ENCODE measurements at regions not wholly inside any gene's neighbourhood (a gene's known extent, or its start where the extent isn't known, plus 50 kb on each side); places are given as distances from the start of the nearest gene placed in this dataset.
"Not testable (repeated sequence)": the region's sequence is repeated elsewhere in the genome, so short reads cannot be mapped to it uniquely, and the experiment has no call there.

- DNase-seq (ENCODE audit: low read depth), result no peak
Measured at GRCh38 chr7:16369855-16370254, 51.5 kb downstream of the CRPPA start.

GRCh38 chr7:16369309-16369708, 52.0 kb downstream of the CRPPA start:
- not testable (repeated sequence) for DNase-seq (ENCODE audit: low read depth)

DNA sequence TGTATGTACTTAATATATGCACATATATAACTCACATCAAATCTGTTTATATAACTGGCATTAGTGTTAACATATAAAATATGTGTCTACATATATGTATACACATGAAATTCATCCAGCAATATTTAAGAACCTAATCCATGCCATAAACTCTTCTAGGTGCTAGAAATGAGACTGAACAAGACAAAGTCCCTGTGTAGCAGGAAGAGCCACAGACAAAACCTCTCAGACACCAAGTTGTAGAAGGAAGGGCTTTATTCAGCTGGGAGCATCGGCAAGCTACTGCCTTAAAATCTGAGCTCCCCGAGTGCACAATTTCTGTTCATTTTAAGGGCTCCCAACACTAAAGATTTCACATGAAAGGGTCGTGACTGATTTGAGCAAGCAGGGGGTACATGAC, 52.5 kb downstream of the CRPPA start:
- no peak for DNase-seq (ENCODE audit: low read depth)

- no peak for DNase-seq (ENCODE audit: low read depth)
Measured at GRCh38 chr7:16367115-16367514, 54.2 kb downstream of the CRPPA start.

GRCh38 chr7:16365952-16366351, 55.4 kb downstream of the CRPPA start:
- no peak for DNase-seq (ENCODE audit: low read depth)

GRCh38 chr7:16365177-16365576, 56.2 kb downstream of the CRPPA start:
- DNase-seq (ENCODE audit: low read depth), result no peak

GRCh38 chr7:16359216-16359615, 62.1 kb downstream of the CRPPA start:
- no peak for DNase-seq (ENCODE audit: low read depth)

- DNase-seq (ENCODE audit: low read depth), result no peak
Measured at GRCh38 chr7:16357921-16358320, 63.4 kb downstream of the CRPPA start.

- DNase-seq (ENCODE audit: low read depth), result no peak
Measured at GRCh38 chr7:16357474-16357873, 63.9 kb downstream of the CRPPA start.

- DNase-seq (ENCODE audit: low read depth), result no peak
Measured at GRCh38 chr7:16356301-16356958, 64.9 kb downstream of the CRPPA start.

DNA sequence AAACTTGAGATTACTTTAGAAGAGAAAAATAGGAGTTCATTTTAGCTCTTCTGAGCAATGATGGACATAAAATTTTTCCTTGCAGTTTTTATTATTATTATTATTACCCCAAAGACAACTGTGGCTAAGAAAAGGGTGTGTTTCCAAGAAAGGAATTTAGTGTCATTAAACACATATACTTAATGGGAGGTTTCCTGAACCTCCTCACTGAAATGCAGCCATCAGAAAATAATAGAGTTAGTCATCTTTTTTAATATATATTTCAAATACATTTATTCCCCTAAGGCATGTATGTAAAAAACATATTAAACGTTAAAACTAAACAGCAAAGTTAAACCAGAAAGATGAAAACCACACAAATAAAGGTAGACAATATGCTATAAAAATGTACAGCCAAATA, 66.8 kb downstream of the CRPPA start:
- no peak for DNase-seq (ENCODE audit: low read depth)

DNA sequence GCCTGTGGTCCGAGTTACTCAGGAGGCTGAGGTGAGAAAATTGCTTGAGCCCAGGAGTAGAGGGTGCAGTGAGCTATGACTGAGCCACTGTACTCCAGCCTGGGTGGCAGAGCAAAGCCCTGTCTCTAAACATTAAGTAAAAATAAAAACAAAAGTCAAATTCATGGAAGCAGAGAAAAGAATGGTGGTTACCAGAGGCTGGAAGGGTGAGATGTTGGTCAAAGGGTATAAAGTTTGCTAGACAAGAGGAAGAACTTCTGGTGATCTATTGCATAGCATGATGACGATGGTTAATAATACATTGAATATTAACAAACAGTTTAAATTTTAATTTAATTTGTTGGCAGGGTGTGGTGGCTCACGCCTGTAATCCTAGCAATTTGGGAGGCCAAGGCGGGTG, 68.1 kb downstream of the CRPPA start:
- DNase-seq (ENCODE audit: low read depth), result no peak

DNA sequence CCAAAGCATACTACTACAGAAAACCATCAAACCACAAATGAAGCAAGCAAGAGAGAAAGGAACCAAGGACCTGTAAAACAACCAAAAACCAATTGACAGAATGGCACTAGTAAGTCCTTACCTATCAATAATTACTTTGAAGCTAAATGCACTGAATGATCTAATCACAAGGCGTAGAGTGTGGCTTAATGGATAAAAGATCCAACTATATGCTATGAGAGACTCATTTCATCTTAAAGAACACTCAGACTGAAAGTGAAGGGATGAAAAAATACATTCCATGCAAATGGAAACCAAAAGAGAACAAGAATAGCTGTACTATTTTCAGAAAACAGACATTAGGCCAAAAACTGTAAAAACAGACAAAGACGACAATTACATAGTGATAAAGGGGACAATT, 70.7 kb downstream of the CRPPA start:
- DNase-seq (ENCODE audit: low read depth), result no peak

DNA sequence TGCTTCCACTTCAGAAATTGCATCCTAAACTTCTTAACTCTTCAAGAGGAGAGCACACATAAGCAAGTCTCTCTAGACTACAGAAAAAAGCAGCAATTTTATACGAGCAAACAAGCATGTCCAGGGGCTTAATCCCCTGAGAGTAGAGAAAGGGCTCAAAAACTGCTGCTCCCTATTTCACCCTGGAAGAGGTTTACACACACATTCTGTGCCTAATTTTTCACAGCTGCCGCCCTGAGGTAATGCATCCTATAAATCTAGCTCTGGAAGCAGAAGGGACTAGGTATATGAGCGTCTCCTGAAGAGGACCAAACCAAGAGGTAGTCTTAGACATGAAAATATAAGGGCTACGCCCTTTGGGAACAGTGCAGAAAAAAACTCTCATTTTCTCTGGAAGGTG, 73.1 kb downstream of the CRPPA start:
- DNase-seq (ENCODE audit: low read depth), result no peak

- peak; percentile 33 for DNase-seq (ENCODE audit: low read depth)
Measured at GRCh38 chr7:16347827-16348192, 73.5 kb downstream of the CRPPA start.

DNA sequence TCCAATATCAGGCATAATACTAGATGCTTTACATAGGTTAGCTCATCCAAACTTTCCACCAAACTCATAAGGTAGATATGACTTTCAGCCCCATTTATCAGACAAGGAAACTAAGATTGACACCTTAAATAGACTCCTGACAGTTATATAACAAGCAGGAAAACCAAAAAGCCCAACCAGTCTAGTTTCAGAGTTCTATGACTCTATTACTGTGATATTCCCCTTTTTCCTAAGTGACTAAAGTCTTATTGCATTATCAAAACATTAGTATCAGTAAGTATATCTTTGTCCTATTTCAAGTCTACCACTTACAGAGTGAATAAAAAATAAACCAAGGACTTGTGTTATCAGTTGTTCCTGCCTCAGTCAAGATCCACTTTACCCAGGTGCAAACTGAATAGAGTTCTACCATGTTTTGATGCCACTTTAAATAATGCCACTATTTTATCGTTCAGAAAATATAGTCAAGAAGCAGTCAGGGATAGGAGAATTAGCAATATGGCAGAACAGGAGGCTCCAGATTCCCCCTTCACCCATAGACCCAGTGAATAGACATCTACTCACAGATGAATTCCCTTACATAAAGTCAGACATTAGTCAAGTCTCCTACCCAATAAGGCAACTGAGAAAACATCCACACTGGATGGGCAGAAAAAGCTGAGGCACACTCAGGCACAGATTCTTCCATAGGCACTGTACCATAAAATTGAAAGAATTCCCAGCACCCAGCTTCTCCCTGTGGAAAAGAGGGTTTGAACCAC, 74.1 kb downstream of the CRPPA start:
- DNase-seq (ENCODE audit: low read depth), result peak; percentile 5

DNA sequence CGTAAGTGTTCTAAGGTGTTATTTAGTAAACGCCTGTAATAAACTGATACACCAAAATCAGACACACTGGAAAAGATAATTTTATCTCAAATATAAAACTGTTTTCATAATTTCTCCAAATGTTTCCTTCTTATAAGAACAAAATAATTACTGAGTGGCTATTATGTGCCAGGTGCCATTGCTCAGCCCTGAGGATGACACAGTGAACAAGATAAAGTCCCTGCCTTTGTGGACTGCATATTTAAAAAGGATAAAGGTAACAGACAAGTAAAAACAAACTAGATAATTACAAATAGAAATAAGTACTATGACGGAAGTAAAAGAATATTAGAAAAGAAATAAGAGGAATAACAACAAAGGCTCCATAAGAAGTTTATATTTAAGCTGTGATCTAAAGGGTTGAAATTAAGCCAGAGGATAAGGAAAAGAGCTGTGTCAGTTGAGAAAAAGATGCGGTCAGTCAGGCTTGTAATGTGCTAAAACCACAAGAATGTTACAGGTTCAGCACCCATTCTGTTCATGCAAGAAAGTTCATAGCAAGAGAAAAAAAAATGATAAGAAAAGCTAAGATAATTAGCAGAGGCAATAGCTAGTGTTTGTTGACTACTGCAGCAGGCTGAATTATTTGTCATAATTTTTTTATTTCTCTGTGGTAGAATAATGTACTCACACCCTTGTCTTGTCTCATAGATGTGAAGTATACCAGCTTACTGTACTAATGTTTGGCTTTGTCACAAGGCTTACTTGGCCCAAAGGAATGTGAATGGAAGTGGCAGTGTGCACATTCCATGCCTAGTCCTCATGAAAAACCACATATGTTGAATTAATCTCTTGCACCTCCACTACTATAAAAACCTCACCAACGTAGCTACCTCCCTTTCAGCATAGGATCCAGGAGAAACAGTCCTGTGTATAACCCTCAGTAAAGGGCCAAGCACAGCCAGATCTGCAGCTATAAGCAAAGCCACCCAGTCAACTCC, 75.1 kb downstream of the CRPPA start:
- DNase-seq (ENCODE audit: low read depth), result peak; percentile 93

- DNase-seq (ENCODE audit: low read depth), result no peak
Measured at GRCh38 chr7:16344927-16345326, 76.4 kb downstream of the CRPPA start.

DNA sequence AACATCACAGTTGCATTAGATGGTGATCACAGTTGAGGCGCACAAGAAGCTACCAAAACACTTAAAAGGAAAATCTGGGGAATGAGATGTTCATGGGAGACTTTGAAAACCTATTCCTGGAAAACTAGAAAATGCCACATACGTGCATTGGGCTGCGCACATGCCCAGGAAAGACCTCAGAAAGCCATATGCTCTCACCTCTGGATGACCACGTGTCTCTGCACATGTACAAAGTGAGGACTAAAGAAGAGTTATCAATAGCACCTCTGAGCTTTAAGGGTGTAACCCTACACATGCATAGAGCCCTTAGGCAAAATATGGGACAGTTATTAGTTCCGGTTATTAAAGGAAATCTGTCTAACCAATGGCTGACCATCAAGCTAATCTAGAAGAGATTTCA, 77.7 kb downstream of the CRPPA start:
- DNase-seq (ENCODE audit: low read depth), result no peak

DNA sequence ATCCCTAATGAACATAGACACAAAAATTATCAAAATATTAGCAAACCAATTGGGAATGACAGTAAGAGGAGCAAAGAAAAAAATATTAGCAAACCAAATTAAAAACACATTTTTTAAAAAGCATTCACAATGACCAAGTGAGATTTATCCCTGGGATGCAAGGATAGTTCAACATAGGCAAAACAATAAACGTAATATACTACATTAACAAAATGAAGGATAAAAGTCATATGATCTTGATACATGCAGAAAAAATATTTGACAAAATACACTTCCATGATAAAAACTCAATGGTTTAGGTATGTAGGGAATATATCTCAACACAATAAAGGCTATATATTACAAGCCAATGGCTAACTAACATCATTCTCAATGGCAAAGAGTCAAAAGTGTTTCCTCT, 83.3 kb downstream of the CRPPA start:
- no peak for DNase-seq (ENCODE audit: low read depth)

- no peak for DNase-seq (ENCODE audit: low read depth)
Measured at GRCh38 chr7:16326106-16326505, 95.2 kb downstream of the CRPPA start.

- DNase-seq (ENCODE audit: low read depth), result no peak
Measured at GRCh38 chr7:16323313-16323712, 98.0 kb downstream of the CRPPA start.
